ENCODE measurements at regions not wholly inside any gene's neighbourhood (a gene's known extent, or its start where the extent isn't known, plus 50 kb on each side); places are given as distances from the start of the nearest gene placed in this dataset.

- Histone ChIP-seq H3K36me3 (no peaks in the 10 kb centered on the region), H3K4me1 (ENCODE audit: control insufficient read depth in 1 of 2, low read depth in 2 of 2) (no peaks in the 10 kb centered on the region), H3K4me3 (no peak overlapping the region), H3K9me3 (no peaks in the 10 kb centered on the region), H3K27ac (no peak overlapping the region), H3K27me3 (replicated peaks; ENCODE audit: insufficient read depth) (no peaks in the 10 kb centered on the region)
- TF ChIP-seq, protein P1, sequence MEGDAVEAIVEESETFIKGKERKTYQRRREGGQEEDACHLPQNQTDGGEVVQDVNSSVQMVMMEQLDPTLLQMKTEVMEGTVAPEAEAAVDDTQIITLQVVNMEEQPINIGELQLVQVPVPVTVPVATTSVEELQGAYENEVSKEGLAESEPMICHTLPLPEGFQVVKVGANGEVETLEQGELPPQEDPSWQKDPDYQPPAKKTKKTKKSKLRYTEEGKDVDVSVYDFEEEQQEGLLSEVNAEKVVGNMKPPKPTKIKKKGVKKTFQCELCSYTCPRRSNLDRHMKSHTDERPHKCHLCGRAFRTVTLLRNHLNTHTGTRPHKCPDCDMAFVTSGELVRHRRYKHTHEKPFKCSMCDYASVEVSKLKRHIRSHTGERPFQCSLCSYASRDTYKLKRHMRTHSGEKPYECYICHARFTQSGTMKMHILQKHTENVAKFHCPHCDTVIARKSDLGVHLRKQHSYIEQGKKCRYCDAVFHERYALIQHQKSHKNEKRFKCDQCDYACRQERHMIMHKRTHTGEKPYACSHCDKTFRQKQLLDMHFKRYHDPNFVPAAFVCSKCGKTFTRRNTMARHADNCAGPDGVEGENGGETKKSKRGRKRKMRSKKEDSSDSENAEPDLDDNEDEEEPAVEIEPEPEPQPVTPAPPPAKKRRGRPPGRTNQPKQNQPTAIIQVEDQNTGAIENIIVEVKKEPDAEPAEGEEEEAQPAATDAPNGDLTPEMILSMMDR (IDR thresholded peaks at IDR 0.05): no peak
- ATAC-seq (ENCODE audit: insufficient number of reproducible peaks, low FRiP score, low read depth) (no peak), DNase-seq (ENCODE audit: low spot score) (no peak)
Observed at GRCh38 chr5:2125901-2126265, 243.2 kb upstream of the IRX4 start.

GRCh38 chr5:2125171-2125900 lies 242.6 kb upstream of the IRX4 start:
- no peak for ATAC-seq (ENCODE audit: insufficient number of reproducible peaks, low FRiP score, low read depth)
- H3K27me3 ChIP-seq (replicated peaks; ENCODE audit: insufficient read depth): no peaks in the 10 kb centered on the region
- TF ChIP-seq, protein P1 (IDR thresholded peaks at IDR 0.05): no peak

DNA sequence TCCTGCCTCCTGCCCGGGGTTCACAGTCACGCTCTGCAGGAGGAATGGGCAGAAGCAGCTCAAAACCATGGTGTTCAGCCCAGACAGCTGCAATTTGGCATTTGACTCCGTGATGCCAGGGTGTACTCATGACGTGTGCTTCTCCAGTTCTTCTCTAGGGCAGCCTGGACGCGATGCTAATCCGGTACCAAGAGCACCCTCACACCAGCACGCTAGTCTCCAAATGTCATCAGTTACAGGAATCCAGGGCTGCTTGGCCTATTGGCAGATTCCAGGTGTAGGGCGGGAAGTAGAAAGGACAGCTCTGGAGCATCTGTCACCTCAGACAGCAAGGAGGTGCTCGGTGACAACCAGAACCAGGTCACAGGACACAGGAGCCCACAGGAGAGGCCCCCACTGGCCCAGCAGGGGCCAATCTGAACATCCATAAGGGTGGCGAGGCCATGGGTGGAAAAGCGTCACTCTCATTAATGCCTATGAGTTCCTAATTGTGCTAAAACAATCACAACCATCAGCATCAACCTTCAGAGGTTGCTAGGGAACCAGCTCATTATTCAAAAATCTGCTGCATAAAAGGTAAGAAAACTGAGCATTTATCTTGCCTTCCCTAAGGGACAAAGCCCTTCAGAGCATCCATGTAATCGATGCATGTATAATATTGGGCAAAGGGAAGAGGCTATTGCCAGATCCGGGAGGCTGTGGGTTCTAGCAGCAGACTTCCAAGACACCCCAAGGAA lies 241.9 kb upstream of the IRX4 start:
- no peak for ATAC-seq (ENCODE audit: insufficient number of reproducible peaks, low FRiP score, low read depth)

More at GRCh38 chr5:2125171-2125900, 242.6 kb upstream of the IRX4 start:
- Histone ChIP-seq H3K4me3 (no peak overlapping the region), H3K27ac (no peak overlapping the region), H3K4me1 (ENCODE audit: control insufficient read depth in 1 of 2, low read depth in 2 of 2) (no peaks in the 10 kb centered on the region), H3K9me3 (no peaks in the 10 kb centered on the region), H3K36me3 (no peaks in the 10 kb centered on the region)
- DNase-seq (ENCODE audit: low spot score): no peak

DNA sequence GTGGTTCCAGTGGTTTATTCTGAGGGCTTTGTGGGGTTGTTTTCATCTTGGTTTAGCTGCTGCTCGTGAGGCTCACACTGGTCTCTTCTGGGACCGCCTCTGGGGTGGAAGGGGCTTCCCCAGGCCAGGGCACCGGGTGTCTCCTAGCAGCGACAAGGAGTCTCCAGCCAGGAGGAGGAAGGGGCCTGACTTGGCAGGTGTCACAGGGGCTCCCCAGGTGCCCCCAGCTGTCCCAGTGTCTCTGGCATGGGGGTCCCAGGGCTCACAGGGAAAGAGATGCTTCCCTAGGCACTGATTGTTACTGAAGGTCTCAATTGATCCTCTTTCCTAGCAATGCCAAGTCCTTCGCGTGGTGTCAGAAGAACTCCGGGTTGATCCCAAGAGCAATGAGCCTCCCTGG lies 241.1 kb upstream of the IRX4 start:
- DNase-seq (ENCODE audit: low spot score): no peak
- Histone ChIP-seq H3K4me1 (ENCODE audit: control insufficient read depth in 1 of 2, low read depth in 2 of 2) (no peaks in the 10 kb centered on the region), H3K4me3 (no peak overlapping the region), H3K9me3 (no peaks in the 10 kb centered on the region), H3K36me3 (no peaks in the 10 kb centered on the region), H3K27ac (no peak overlapping the region), H3K27me3 (replicated peaks; ENCODE audit: insufficient read depth) (no peaks in the 10 kb centered on the region)
- TF ChIP-seq, protein P1 (IDR thresholded peaks at IDR 0.05): no peak
- no peak for ATAC-seq (ENCODE audit: insufficient number of reproducible peaks, low FRiP score, low read depth)

More for the DNA sequence above, 241.9 kb upstream of the IRX4 start:
- H3K27ac ChIP-seq: no peak overlapping the region
- H3K4me1 ChIP-seq (ENCODE audit: control insufficient read depth in 1 of 2, low read depth in 2 of 2): no peaks in the 10 kb centered on the region
- no peak overlapping the region for H3K4me3 ChIP-seq
- no peak for DNase-seq (ENCODE audit: low spot score)
- TF ChIP-seq, protein P1 (IDR thresholded peaks at IDR 0.05): no peak
- H3K36me3 ChIP-seq: no peaks in the 10 kb centered on the region
- H3K27me3 ChIP-seq (replicated peaks; ENCODE audit: insufficient read depth): no peaks in the 10 kb centered on the region
- no peaks in the 10 kb centered on the region for H3K9me3 ChIP-seq

- no peaks in the 10 kb centered on the region for H3K27me3 ChIP-seq (replicated peaks; ENCODE audit: insufficient read depth)
- DNase-seq (ENCODE audit: low spot score) (no peak), ATAC-seq (ENCODE audit: insufficient number of reproducible peaks, low FRiP score, low read depth) (no peak)
- no peaks in the 10 kb centered on the region for H3K36me3 ChIP-seq
- H3K27ac ChIP-seq: no peak overlapping the region
- no peaks in the 10 kb centered on the region for H3K9me3 ChIP-seq
- TF ChIP-seq, protein P1 (IDR thresholded peaks at IDR 0.05): no peak
- no peaks in the 10 kb centered on the region for H3K4me1 ChIP-seq (ENCODE audit: control insufficient read depth in 1 of 2, low read depth in 2 of 2)
- no peak overlapping the region for H3K4me3 ChIP-seq
Observed at GRCh38 chr5:2120361-2120760, 237.6 kb upstream of the IRX4 start.
